Retina (tissue), 1 donor: ENCODE measurements at regions not wholly inside any gene's neighbourhood (a gene's known extent, or its start where the extent isn't known, plus 50 kb on each side); places are given as distances from the start of the nearest gene placed in this dataset.
"Not testable (repeated sequence)": the region's sequence is repeated elsewhere in the genome, so short reads cannot be mapped to it uniquely, and the experiment has no call there.

Experiments
- DNase-seq: peaks from one replicate; pipeline ENCODE4 v3.0.0-alpha.2; 2016

GRCh38 chr10:4434105-4434504 lies 391.9 kb upstream of the AKR1E2 start:
- no peak for DNase-seq

- no peak for DNase-seq
Observed at GRCh38 chr10:4431114-4431863, 394.7 kb upstream of the AKR1E2 start.

GRCh38 chr10:4429571-4429970 lies 396.4 kb upstream of the AKR1E2 start:
- DNase-seq, result no peak

GRCh38 chr10:4427532-4427931 lies 398.5 kb upstream of the AKR1E2 start:
- no peak for DNase-seq

GRCh38 chr10:4426866-4427265 lies 399.1 kb upstream of the AKR1E2 start:
- DNase-seq, result no peak

GRCh38 chr10:4409319-4409718 lies 416.7 kb upstream of the AKR1E2 start:
- DNase-seq, result no peak

GRCh38 chr10:4407783-4408182 lies 418.2 kb upstream of the AKR1E2 start:
- DNase-seq, result no peak

- no peak for DNase-seq
Observed at GRCh38 chr10:4405828-4406227, 420.2 kb upstream of the AKR1E2 start.

GRCh38 chr10:4403638-4404252 lies 422.3 kb upstream of the AKR1E2 start:
- no peak for DNase-seq

- DNase-seq, result not testable (repeated sequence)
Observed at GRCh38 chr10:4401080-4401479, 424.9 kb upstream of the AKR1E2 start.

- DNase-seq, result no peak
Observed at GRCh38 chr10:4399556-4399955, 426.5 kb upstream of the AKR1E2 start.

- no peak for DNase-seq
Observed at GRCh38 chr10:4398602-4399001, 427.4 kb upstream of the AKR1E2 start.

GRCh38 chr10:4397337-4397736 lies 428.7 kb upstream of the AKR1E2 start:
- no peak for DNase-seq

GRCh38 chr10:4396401-4397283 lies 429.4 kb upstream of the AKR1E2 start:
- DNase-seq, result no peak

- DNase-seq, result no peak
Observed at GRCh38 chr10:4395731-4396130, 430.3 kb upstream of the AKR1E2 start.

- not testable (repeated sequence) for DNase-seq
Observed at GRCh38 chr10:4394455-4394854, 431.6 kb upstream of the AKR1E2 start.

GRCh38 chr10:4391683-4392082 lies 434.3 kb upstream of the AKR1E2 start:
- DNase-seq, result no peak

- DNase-seq, result no peak
Observed at GRCh38 chr10:4390219-4390618, 435.8 kb upstream of the AKR1E2 start.

GRCh38 chr10:4385231-4385870 lies 440.7 kb upstream of the AKR1E2 start:
- DNase-seq, result no peak

GRCh38 chr10:4384245-4384644 lies 441.8 kb upstream of the AKR1E2 start:
- no peak for DNase-seq

- DNase-seq, result no peak
Observed at GRCh38 chr10:4383651-4384098, 442.3 kb upstream of the AKR1E2 start.

GRCh38 chr10:4382811-4383210 lies 443.2 kb upstream of the AKR1E2 start:
- DNase-seq, result no peak

- DNase-seq, result no peak
Observed at GRCh38 chr10:4373612-4374011, 452.4 kb upstream of the AKR1E2 start.
